ENCODE measurements at regions not wholly inside any gene's neighbourhood (a gene's known extent, or its start where the extent isn't known, plus 50 kb on each side); places are given as distances from the start of the nearest gene placed in this dataset.

DNA sequence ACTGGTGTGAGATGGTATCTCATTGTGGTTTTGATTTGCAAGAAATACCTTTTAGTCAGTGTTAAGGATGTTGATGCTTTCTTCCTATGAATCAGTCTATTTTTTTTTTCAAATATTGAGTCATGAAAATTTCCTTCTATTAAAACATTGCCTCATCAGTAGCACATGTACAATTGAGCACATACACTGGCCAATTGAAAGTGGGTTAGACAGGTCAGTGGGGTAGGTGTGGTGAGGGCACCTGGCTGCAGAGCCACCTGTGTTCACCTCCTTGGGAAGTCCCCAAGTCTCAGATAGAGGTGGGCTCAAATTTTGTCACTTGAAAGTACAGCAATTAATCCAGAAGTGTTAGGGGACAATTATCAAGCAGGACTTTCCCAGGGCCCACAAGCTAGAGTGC is 243.7 kb downstream of the SPRY1 start:
- Histone ChIP-seq H3K4me1 (no peaks in the 10 kb centered on the region), H3K27me3 (no peaks in the 10 kb centered on the region), H3K9me3 (no peaks in the 10 kb centered on the region), H3K36me3 (no peaks in the 10 kb centered on the region), H3K4me3 (no peak overlapping the region), H3K27ac (no peak overlapping the region)
- no peak for TF ChIP-seq CTCF (IDR thresholded peaks at IDR 0.05)
- intact Hi-C loops (cut with DNase I), result no loop called here
- no peak for DNase-seq

DNA sequence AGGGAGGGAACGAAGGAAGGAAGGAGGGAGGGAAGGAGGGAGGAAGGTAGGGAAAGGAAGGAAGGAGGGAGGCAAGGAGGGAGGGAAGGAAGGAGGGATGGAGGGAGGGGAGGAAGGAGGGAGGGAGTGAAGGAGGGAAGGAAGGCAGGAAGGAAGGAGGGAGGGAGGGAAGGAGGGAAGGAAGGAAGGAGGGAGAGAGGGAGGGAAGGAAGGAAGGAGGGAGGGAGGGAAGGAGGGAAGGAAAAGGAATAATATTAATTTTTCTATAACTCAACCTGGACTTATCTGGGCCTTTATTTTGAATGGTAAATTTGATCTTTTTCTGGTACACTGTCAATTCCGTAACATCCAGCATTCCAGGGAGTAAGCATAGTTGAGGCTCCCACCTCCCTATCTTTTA is 244.2 kb downstream of the SPRY1 start:
- TF ChIP-seq POLR2A (IDR thresholded peaks at IDR 0.05), result no peak
- TF ChIP-seq CTCF (IDR thresholded peaks at IDR 0.05), result no peak
- Histone ChIP-seq H3K36me3 (no peaks in the 10 kb centered on the region), H3K4me1 (no peaks in the 10 kb centered on the region), H3K27ac (no peak overlapping the region), H3K4me3 (no peak overlapping the region), H3K27me3 (no peaks in the 10 kb centered on the region), H3K9me3 (no peaks in the 10 kb centered on the region)
- intact Hi-C loops (cut with DNase I), result no loop called here
- no peak for DNase-seq
- WGBS, 2 donors, result 76 to 97% methylated on average over 1 to 2 of the region's 2 CpGs

GRCh38 chr4:123643691-123644090 is 247.1 kb downstream of the SPRY1 start:
- intact Hi-C loops (cut with DNase I), result no loop called here
- no peak for TF ChIP-seq CTCF (IDR thresholded peaks at IDR 0.05)
- TF ChIP-seq POLR2A (IDR thresholded peaks at IDR 0.05), result no peak
- peaks cover 0 to 1% (median 0%) of the 10 kb centered on the region in 3 donors for H3K4me1 ChIP-seq
- WGBS, 2 donors, result 63 to 69% methylated on average over 1 of the region's 1 CpG
- H3K9me3 ChIP-seq, result no peaks in the 10 kb centered on the region
- H3K4me3 ChIP-seq, result no peak overlapping the region
- no peaks in the 10 kb centered on the region for H3K36me3 ChIP-seq
- H3K27ac ChIP-seq, result no peak overlapping the region
- H3K27me3 ChIP-seq, result no peaks in the 10 kb centered on the region
- no peak for DNase-seq

DNA sequence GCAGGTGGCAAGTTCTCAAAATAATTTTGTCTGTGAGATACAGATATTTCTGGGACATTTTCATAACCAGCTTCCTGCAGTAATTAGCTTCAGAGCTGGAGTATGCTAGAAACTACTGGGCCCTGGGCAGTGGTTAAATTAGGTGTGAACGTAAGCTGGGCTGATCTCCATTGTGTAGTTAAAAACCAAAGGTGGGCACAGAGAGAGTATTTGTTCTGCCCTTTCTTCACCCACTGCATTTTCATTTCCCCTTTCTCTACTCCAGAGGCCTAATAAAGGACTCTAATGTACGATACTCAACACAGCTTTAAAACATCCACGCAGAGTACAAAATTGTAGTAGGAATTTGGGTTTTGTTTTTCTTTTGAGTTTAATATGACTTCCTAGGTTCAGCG is 252.7 kb downstream of the SPRY1 start:
- no peaks in the 10 kb centered on the region for H3K9me3 ChIP-seq
- intact Hi-C loops (cut with DNase I), result no loop called here
- H3K27me3 ChIP-seq, result no peaks in the 10 kb centered on the region
- no peak for TF ChIP-seq POLR2A (IDR thresholded peaks at IDR 0.05)
- no peak for TF ChIP-seq CTCF (IDR thresholded peaks at IDR 0.05)
- H3K4me3 ChIP-seq, result no peak overlapping the region
- 29 to 48% methylated on average over 4 of the region's 4 CpGs for WGBS, 2 donors
- DNase-seq, result no peak
- peaks cover 11 to 43% (median 12%) of the 10 kb centered on the region in 3 donors for H3K4me1 ChIP-seq
- no peaks in the 10 kb centered on the region for H3K36me3 ChIP-seq
- peak overlapping the region; percentile 54 to 77 (median 64) for H3K27ac ChIP-seq

GRCh38 chr4:123649645-123650391 is 253.2 kb downstream of the SPRY1 start:
- Histone ChIP-seq H3K4me3 (peak overlapping the region in 1 of 4 donors; percentile 19), H3K27ac (peak overlapping the region; percentile 54 to 77 (median 64)), H3K27me3 (no peaks in the 10 kb centered on the region), H3K4me1 (peaks cover 11 to 43% (median 12%) of the 10 kb centered on the region in 3 donors), H3K9me3 (no peaks in the 10 kb centered on the region), H3K36me3 (no peaks in the 10 kb centered on the region)
- TF ChIP-seq POLR2A (IDR thresholded peaks at IDR 0.05) (no peak), CTCF (IDR thresholded peaks at IDR 0.05) (no peak)
- WGBS, 2 donors, result 24 to 42% methylated on average over 10 of the region's 11 CpGs
- intact Hi-C loops (cut with DNase I), result no loop called here
- DNase-seq, result no peak

Measured in esophagus squamous epithelium (tissue), 5 donors.